ENCODE measurements at regions not wholly inside any gene's neighbourhood (a gene's known extent, or its start where the extent isn't known, plus 50 kb on each side); places are given as distances from the start of the nearest gene placed in this dataset.

GRCh38 chr2:223697892-223698645, 95.9 kb upstream of the SCG2 start:
- FAIRE-seq (peak; percentile 29), DNase-seq (ENCODE audit: low read depth, low spot score) (no peak)
- Histone ChIP-seq H3K4me1 (ENCODE audit: control insufficient read depth, extremely low read depth, insufficient read depth, low read length) (peaks cover 36% of the 10 kb centered on the region), H2AFZ (ENCODE audit: control insufficient read depth, low read length) (no peak overlapping the region), H3K27me3 (ENCODE audit: control insufficient read depth, extremely low read depth, insufficient read depth, low read length) (no peaks in the 10 kb centered on the region), H3K4me3 (ENCODE audit: control insufficient read depth in 2 of 3, extremely low read depth in 1 of 3, insufficient read depth in 2 of 3, low read depth in 1 of 3, low read length in 3 of 3) (no peak overlapping the region), H3K79me2 (ENCODE audit: control insufficient read depth, insufficient read depth, low read length) (no peaks in the 10 kb centered on the region), H3K9me1 (ENCODE audit: control insufficient read depth, extremely low read depth, insufficient read depth, low read length) (no peaks in the 10 kb centered on the region), H3K4me2 (ENCODE audit: control insufficient read depth, extremely low read depth, insufficient read depth, low read depth, low read length) (no peak overlapping the region), H3K36me3 (ENCODE audit: control insufficient read depth in 2 of 2, extremely low read depth in 1 of 2, insufficient read depth in 2 of 2, low read length in 2 of 2) (no peaks in the 10 kb centered on the region), H4K20me1 (ENCODE audit: control insufficient read depth, extremely low read depth, insufficient read depth, low read length) (no peaks in the 10 kb centered on the region), H3K27ac (ENCODE audit: control insufficient read depth, insufficient read depth, low read length) (peak overlapping the region; percentile 82), H3K9me3 (ENCODE audit: control insufficient read depth, low read depth, low read length) (no peaks in the 10 kb centered on the region), H3K9ac (ENCODE audit: control insufficient read depth, extremely low read depth, insufficient read depth, low read length) (peak overlapping the region; percentile 35)
- dilution Hi-C loops (cut with MboI; ENCODE audit: extremely low pct_ligation_motif_present, low sequenced_read_pairs) = no loop called here
- TF ChIP-seq CTCF (optimal IDR thresholded peaks at IDR 0.05 in 1 of 3, IDR thresholded peaks at IDR 0.05 in 1 of 3, conservative IDR thresholded peaks at IDR 0.05 in 1 of 3; ENCODE audit: extremely low read depth in 1 of 3, insufficient read depth in 2 of 3, low read length in 3 of 3) (peak in 1 of 3 experiments; percentile 1), EZH2 (IDR thresholded peaks at IDR 0.05; ENCODE audit: low read length) (no peak)

DNA sequence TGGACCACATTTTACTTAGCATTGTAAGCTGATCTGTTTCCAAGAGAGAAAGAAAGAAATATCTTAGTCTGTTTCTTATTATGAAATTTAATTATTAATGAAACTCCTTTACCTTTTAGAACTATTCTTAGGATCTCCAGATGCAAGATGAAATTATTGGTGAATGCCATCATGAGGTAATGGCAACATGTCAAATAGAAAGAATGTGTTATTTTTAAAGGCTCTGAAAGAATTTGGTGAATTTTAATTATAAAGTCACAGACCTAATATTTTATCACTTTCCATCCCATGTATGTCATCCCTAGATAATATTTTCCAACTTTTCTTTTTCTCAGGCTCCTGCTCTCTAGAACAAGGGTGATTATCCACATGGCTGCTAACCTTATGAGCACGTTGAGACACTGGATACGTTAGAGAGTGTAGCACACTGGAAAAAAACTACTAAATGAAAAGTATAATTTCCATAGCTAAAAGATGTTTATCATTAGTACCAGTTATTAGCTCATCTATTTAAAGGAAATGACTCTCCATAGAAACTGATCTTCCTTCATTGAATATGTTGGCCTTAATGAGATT, 95.2 kb upstream of the SCG2 start:
- Histone ChIP-seq H3K4me1 (ENCODE audit: control insufficient read depth, extremely low read depth, insufficient read depth, low read length) (peaks cover 36% of the 10 kb centered on the region), H3K27me3 (ENCODE audit: control insufficient read depth, extremely low read depth, insufficient read depth, low read length) (no peaks in the 10 kb centered on the region), H3K36me3 (ENCODE audit: control insufficient read depth in 2 of 2, extremely low read depth in 1 of 2, insufficient read depth in 2 of 2, low read length in 2 of 2) (no peaks in the 10 kb centered on the region), H2AFZ (ENCODE audit: control insufficient read depth, low read length) (no peak overlapping the region), H3K9ac (ENCODE audit: control insufficient read depth, extremely low read depth, insufficient read depth, low read length) (peak overlapping the region; percentile 15), H3K9me1 (ENCODE audit: control insufficient read depth, extremely low read depth, insufficient read depth, low read length) (no peaks in the 10 kb centered on the region), H3K9me3 (ENCODE audit: control insufficient read depth, low read depth, low read length) (no peaks in the 10 kb centered on the region), H3K4me3 (ENCODE audit: control insufficient read depth in 2 of 3, extremely low read depth in 1 of 3, insufficient read depth in 2 of 3, low read depth in 1 of 3, low read length in 3 of 3) (no peak overlapping the region), H4K20me1 (ENCODE audit: control insufficient read depth, extremely low read depth, insufficient read depth, low read length) (no peaks in the 10 kb centered on the region), H3K79me2 (ENCODE audit: control insufficient read depth, insufficient read depth, low read length) (no peaks in the 10 kb centered on the region), H3K4me2 (ENCODE audit: control insufficient read depth, extremely low read depth, insufficient read depth, low read depth, low read length) (no peak overlapping the region), H3K27ac (ENCODE audit: control insufficient read depth, insufficient read depth, low read length) (peak overlapping the region; percentile 82)
- dilution Hi-C loops (cut with MboI; ENCODE audit: extremely low pct_ligation_motif_present, low sequenced_read_pairs) = no loop called here
- DNase-seq (ENCODE audit: low read depth, low spot score) = no peak
- no peak for FAIRE-seq
- TF ChIP-seq EZH2 (IDR thresholded peaks at IDR 0.05; ENCODE audit: low read length) = no peak
- TF ChIP-seq CTCF (optimal IDR thresholded peaks at IDR 0.05 in 1 of 3, IDR thresholded peaks at IDR 0.05 in 1 of 3, conservative IDR thresholded peaks at IDR 0.05 in 1 of 3; ENCODE audit: extremely low read depth in 1 of 3, insufficient read depth in 2 of 3, low read length in 3 of 3) = no peak

Data from keratinocyte (primary cell).